ENCODE measurements at regions not wholly inside any gene's neighbourhood (a gene's known extent, or its start where the extent isn't known, plus 50 kb on each side); places are given as distances from the start of the nearest gene placed in this dataset.
A peak's percentile ranks its signal among the peaks of the same experiment; 100 is the strongest.
"Not testable (repeated sequence)": the region's sequence is repeated elsewhere in the genome, so short reads cannot be mapped to it uniquely, and the experiment has no call there.

DNA sequence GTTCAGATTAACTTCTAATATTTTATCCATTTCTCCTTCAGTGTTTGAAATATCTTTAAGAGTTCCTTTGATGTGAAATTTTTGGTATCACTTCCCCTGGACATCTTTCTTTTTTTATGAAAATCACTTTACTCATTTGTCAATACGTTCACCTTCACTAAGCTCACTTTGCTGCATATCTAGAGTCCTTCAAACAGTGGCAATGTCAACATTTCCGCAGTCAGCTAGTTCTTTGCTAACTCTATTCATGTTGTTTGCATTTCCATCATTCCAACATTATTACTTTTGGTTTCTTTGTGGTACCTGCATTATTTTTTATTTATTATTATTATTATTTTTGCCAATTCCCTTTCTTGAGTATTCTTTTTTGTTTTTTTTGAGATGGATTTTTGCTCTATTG, 203.0 kb downstream of the GPAT3 start:
- TF ChIP-seq, protein P1, sequence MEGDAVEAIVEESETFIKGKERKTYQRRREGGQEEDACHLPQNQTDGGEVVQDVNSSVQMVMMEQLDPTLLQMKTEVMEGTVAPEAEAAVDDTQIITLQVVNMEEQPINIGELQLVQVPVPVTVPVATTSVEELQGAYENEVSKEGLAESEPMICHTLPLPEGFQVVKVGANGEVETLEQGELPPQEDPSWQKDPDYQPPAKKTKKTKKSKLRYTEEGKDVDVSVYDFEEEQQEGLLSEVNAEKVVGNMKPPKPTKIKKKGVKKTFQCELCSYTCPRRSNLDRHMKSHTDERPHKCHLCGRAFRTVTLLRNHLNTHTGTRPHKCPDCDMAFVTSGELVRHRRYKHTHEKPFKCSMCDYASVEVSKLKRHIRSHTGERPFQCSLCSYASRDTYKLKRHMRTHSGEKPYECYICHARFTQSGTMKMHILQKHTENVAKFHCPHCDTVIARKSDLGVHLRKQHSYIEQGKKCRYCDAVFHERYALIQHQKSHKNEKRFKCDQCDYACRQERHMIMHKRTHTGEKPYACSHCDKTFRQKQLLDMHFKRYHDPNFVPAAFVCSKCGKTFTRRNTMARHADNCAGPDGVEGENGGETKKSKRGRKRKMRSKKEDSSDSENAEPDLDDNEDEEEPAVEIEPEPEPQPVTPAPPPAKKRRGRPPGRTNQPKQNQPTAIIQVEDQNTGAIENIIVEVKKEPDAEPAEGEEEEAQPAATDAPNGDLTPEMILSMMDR (IDR thresholded peaks at IDR 0.05; ENCODE audit: low read depth, low read length, missing control alignments): no peak
- H3K4me3 ChIP-seq (replicated peaks; ENCODE audit: low read depth, low read length): no peak overlapping the region
- DNase-seq (ENCODE audit: extremely low read depth, low read depth): no peak

DNA sequence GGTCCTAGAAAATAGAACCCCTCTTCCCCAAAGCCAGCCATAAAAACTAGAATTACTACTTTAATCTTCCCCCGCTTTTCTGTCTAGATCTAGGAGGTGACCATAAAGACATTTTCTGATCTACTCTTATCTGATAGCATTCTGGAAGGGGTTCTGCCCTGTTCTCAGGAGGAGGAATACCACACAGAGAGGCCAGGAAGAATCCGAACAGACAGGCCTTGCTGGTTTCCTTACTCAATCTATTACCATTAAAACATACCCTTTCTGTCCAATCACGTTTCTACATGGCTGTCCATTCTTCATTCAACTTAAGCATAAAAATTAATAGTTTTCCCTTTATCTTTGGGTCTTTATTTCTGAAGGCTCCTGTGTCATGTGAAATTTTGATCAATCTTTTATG, 198.7 kb downstream of the GPAT3 start:
- H3K4me3 ChIP-seq (replicated peaks; ENCODE audit: low read depth, low read length): no peak overlapping the region
- TF ChIP-seq, protein P1 (IDR thresholded peaks at IDR 0.05; ENCODE audit: low read depth, low read length, missing control alignments): no peak
- no peak for DNase-seq (ENCODE audit: extremely low read depth, low read depth)

DNA sequence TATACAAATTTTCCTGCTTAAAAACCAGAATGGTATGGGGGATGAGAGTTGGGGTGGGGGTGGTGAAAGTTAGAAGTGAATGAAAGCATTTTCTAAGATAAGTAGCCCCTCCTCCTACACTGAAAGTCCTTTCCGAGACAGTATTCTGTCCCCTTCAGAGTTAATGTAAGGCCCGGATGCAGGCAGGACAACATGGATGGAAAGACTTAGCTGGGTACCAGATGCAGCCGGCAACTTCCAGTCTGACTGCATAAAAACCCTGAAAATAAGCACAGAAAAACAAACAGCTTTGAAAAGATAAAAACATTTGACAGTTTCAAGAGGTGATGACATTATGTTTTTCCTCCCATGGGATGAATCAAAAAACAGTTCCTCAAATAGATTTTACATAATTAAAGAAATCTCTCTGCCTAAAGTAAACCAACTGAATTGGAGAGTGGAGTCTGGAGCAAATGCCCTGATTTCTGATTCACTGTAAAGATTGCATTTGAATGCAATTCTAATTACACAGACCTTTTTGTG, 196.3 kb downstream of the GPAT3 start:
- DNase-seq (ENCODE audit: extremely low read depth, low read depth): no peak
- no peak overlapping the region for H3K4me3 ChIP-seq (replicated peaks; ENCODE audit: low read depth, low read length)
- TF ChIP-seq, protein P1 (IDR thresholded peaks at IDR 0.05; ENCODE audit: low read depth, low read length, missing control alignments): no peak

DNA sequence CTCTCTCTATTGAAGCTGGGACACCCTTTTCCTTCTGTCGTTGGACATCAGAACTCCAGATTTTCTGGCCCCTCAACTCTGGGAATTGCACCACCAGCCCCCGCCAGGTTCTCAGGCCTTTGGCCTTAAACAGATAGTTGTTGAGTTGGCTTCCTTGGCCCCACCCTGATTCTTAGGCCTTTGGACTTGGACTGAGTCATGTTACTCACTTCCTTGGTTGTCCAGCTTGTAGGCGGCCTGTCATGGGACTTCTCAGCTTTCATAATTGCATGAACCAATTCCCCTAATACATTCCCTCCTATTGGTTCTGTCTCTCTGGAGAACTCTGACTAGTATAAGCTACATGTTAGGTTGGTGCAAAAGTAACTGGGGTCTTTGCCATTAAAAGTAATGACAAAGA, 195.7 kb downstream of the GPAT3 start:
- DNase-seq (ENCODE audit: extremely low read depth, low read depth): peak; percentile 10
- TF ChIP-seq, protein P1 (IDR thresholded peaks at IDR 0.05; ENCODE audit: low read depth, low read length, missing control alignments): no peak
- no peak overlapping the region for H3K4me3 ChIP-seq (replicated peaks; ENCODE audit: low read depth, low read length)

DNA sequence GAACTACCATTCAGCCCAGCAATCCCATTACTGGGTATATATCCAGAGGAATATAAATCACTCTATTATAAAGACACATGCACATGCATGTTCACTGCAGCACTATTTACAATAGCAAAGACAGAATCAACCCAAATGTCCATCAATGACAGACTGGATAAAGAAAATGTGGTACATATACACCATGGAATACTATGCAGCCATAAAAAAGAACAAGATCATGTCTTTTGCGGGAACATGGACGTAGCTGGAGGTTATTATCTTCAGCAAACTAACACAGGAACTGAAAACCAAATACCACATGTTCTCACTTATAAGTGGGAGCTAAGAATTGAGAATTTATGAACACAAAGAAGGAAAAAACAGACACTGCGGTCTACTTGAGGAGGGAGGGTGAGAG, 195.1 kb downstream of the GPAT3 start:
- H3K4me3 ChIP-seq (replicated peaks; ENCODE audit: low read depth, low read length); DNase-seq (ENCODE audit: extremely low read depth, low read depth): not testable (repeated sequence)

DNA sequence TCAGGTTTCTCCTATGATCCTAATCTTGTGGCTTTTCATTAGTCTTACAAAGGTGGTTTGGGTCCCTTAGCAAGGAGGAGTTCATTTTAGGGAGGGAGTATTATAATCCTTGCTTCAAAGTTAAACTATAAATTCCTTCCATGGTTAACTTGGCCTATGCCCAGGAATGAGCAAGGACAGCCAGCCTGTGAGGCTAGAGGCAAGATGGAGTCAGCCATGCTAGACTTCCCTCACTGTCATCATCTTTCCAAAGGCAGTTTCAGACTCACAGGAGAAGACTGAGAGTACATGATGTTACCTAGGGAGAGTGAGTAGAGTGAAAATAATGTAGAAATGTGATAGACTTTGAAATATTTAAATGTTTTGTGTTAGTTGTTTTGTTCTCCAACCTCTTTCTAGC, 192.3 kb downstream of the GPAT3 start:
- H3K4me3 ChIP-seq (replicated peaks; ENCODE audit: low read depth, low read length): no peak overlapping the region
- no peak for DNase-seq (ENCODE audit: extremely low read depth, low read depth)
- TF ChIP-seq, protein P1 (IDR thresholded peaks at IDR 0.05; ENCODE audit: low read depth, low read length, missing control alignments): no peak

DNA sequence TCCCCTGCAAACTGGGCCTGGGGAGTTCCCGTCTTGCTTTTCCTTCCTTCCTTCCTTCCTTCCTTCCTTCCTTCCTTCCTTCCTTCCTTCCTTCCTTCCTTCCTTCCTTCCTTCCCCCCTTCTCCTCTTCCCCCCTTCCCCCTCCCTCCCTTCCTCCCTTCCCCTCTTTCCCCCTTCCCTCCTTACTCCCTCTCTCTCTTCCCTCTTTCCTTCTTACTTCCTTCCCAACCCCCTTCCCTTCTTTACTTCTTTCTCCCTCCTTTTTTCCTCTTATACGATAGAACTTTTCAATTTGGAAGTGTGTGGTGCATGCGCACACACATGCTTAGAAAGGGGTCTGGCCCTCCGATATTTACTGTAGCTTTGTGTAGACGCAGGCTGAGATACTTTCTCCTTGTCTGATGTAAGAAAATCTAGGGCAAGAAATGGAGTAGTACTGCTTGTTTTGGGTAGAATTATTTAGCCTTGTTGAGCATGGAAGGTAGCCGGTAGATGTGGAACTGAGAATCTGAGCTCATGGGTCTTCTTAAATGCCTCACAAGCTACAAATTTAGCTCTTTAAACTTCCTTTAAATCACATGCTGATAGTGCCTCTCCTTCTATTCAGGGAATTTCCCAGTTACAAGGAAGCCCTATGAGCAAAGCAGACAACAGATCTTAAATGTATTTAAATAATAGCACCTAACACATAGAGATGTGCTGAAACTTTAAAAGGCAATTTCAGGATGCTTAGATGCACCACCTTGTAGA, 189.6 kb downstream of the GPAT3 start:
- TF ChIP-seq, protein P1 (IDR thresholded peaks at IDR 0.05; ENCODE audit: low read depth, low read length, missing control alignments): no peak
- no peak overlapping the region for H3K4me3 ChIP-seq (replicated peaks; ENCODE audit: low read depth, low read length)
- no peak for DNase-seq (ENCODE audit: extremely low read depth, low read depth)

Measured in HFF-Myc (cell line).